RWPE2 (cell line): ENCODE measurements at regions not wholly inside any gene's neighbourhood (a gene's known extent, or its start where the extent isn't known, plus 50 kb on each side); places are given as distances from the start of the nearest gene placed in this dataset.

ENCODE experiments used
- ATAC-seq: fragments of 200-7000 bp; cut with Tn5 transposase; 3 replicates; pipeline ENCODE4 v1.9.1; 2021; ENCODE audit warnings: low read depth
- DNase-seq: peaks from one replicate; pipeline ENCODE4 v3.0.0-alpha.2; 2020; ENCODE audit warnings: low spot score
- H3K27ac ChIP-seq: fragments of 450-650 bp; 2 replicates; pipeline ENCODE4 v1.5.1; 2017; ENCODE audit warnings: mild to moderate bottlenecking; ENCODE audit not compliant: poor library complexity, severe bottlenecking
- H3K27me3 ChIP-seq: fragments of 250-450 bp; sonication (Bioruptor Pico); 2 replicates; pipeline ENCODE4 v1.5.1; 2021; ENCODE audit warnings: mild to moderate bottlenecking, moderate library complexity; ENCODE audit not compliant: insufficient read depth, poor library complexity, severe bottlenecking
- H3K36me3 ChIP-seq: fragments of 250-450 bp; sonication (Bioruptor Pico); 2 replicates; pipeline ENCODE4 v1.5.1; 2020; ENCODE audit warnings: low read depth, mild to moderate bottlenecking, moderate library complexity
- H3K4me1 ChIP-seq: fragments of 250-450 bp; sonication (Bioruptor Pico); 2 replicates; pipeline ENCODE4 v1.5.1; 2021; ENCODE audit warnings: mild to moderate bottlenecking, moderate library complexity; ENCODE audit not compliant: insufficient read depth, poor library complexity, severe bottlenecking
- H3K4me3 ChIP-seq: fragments of 250-450 bp; sonication (Bioruptor Pico); 2 replicates; pipeline ENCODE4 v1.5.1; 2021; ENCODE audit warnings: mild to moderate bottlenecking, moderate library complexity; ENCODE audit not compliant: severe bottlenecking
- H3K9me3 ChIP-seq: fragments of 250-450 bp; sonication (Bioruptor Pico); 2 replicates; pipeline ENCODE4 v1.5.1; 2021; ENCODE audit warnings: mild to moderate bottlenecking, moderate library complexity; ENCODE audit not compliant: severe bottlenecking
- TF ChIP-seq, protein P1 (sequence below): fragments of 450-650 bp; IDR thresholded peaks from one replicate; pipeline ENCODE4 v1.5.1; 2017; ENCODE audit warnings: mild to moderate bottlenecking, moderate library complexity; ENCODE audit not compliant: poor library complexity, severe bottlenecking

DNA sequence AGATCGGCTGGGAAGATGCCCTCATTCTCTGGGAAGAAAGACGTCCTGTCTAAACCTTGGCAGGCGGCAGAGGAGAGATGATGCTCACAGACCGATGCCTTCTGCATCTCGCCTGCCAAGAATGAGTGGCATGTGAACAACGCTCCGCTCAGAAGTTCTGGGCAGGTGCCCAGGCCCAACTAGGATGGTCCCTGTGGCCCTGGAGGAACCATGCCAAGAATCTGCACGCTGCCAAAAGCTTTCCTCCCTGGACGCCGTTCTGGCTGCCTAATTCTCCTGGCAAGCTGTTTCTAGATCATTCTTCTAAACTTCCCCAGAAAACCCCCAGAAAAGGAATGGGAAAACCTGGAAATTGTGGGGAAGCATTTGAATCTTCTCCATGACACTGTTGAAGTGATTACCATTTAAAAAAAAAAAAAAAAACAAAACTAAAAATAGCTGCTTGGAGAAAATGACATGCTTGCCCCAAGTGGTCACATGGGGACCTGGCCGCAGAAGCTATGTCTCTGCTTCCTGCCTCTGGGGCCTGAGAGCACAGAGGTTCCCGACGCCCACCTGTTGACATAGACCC, 440.9 kb downstream of the PRDM2 start:
- H3K27ac ChIP-seq, result no peak overlapping the region
- H3K27me3 ChIP-seq, result no peaks in the 10 kb centered on the region
- DNase-seq, result no peak
- H3K9me3 ChIP-seq, result no peaks in the 10 kb centered on the region
- TF ChIP-seq, protein P1, sequence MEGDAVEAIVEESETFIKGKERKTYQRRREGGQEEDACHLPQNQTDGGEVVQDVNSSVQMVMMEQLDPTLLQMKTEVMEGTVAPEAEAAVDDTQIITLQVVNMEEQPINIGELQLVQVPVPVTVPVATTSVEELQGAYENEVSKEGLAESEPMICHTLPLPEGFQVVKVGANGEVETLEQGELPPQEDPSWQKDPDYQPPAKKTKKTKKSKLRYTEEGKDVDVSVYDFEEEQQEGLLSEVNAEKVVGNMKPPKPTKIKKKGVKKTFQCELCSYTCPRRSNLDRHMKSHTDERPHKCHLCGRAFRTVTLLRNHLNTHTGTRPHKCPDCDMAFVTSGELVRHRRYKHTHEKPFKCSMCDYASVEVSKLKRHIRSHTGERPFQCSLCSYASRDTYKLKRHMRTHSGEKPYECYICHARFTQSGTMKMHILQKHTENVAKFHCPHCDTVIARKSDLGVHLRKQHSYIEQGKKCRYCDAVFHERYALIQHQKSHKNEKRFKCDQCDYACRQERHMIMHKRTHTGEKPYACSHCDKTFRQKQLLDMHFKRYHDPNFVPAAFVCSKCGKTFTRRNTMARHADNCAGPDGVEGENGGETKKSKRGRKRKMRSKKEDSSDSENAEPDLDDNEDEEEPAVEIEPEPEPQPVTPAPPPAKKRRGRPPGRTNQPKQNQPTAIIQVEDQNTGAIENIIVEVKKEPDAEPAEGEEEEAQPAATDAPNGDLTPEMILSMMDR, result no peak
- H3K4me3 ChIP-seq, result no peak overlapping the region
- no peaks in the 10 kb centered on the region for H3K36me3 ChIP-seq
- H3K4me1 ChIP-seq, result peaks cover 31% of the 10 kb centered on the region
- ATAC-seq, result no peak

DNA sequence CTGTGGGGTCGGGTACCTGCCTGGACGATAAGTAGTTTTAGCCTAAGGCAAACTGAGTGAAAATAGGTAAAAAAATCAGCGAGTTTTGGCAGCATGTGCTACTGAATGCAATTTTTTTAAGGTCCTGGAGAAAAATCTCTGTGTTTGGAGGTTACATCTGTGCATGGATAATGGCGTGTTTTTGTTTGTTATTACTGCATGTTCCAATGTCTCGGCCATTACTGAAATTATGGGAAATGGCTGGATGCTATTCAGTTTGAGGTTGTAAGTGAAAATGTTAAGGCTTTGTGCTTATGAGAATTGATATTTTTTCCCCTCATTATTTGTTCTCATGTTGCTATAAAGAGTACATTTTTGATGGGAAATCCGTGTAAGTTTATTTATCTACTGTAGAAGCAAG, 441.7 kb downstream of the PRDM2 start:
- Histone ChIP-seq H3K4me3 (no peak overlapping the region), H3K36me3 (no peaks in the 10 kb centered on the region), H3K27ac (no peak overlapping the region), H3K4me1 (peaks cover 25% of the 10 kb centered on the region), H3K9me3 (no peaks in the 10 kb centered on the region), H3K27me3 (no peaks in the 10 kb centered on the region)
- DNase-seq, result no peak
- TF ChIP-seq, protein P1, result no peak
- ATAC-seq, result no peak

DNA sequence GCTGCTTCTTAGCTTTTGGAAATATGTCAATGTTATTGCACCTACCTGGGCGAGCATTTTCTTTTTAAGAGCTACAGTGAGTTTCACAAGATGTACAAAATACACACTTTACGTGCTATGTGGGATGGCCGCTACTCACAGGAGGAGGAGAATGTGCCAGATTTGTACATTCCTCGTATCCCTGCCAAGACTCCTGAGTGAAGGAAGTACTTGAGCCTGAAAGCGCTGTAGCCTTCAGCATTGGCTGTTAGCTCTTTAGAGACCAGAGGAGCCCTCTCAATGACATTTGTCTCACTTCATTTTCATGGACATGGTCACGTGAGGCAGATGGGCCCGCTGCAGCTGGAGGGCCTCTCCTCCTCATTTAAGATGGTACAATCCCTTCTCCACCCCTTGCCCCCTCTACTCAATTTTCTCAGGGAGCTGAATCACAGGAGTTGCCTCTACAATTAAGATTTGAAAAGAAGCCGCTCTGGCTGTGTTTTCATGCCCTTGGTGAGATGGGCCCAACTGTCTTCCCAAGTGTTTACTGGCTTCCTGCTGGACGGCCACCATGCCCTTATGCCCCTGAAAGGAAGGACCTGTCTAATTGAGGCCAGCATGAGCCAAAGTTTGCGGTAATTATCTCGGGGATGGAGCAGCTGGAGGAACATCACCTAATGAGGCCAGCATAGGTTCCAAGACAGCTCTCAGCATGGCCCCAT, 442.6 kb downstream of the PRDM2 start:
- Histone ChIP-seq H3K27ac (no peak overlapping the region), H3K9me3 (no peaks in the 10 kb centered on the region), H3K4me1 (peaks cover 16% of the 10 kb centered on the region), H3K36me3 (no peaks in the 10 kb centered on the region), H3K27me3 (no peaks in the 10 kb centered on the region), H3K4me3 (no peak overlapping the region)
- TF ChIP-seq, protein P1, result no peak
- no peak for DNase-seq
- ATAC-seq, result no peak

DNA sequence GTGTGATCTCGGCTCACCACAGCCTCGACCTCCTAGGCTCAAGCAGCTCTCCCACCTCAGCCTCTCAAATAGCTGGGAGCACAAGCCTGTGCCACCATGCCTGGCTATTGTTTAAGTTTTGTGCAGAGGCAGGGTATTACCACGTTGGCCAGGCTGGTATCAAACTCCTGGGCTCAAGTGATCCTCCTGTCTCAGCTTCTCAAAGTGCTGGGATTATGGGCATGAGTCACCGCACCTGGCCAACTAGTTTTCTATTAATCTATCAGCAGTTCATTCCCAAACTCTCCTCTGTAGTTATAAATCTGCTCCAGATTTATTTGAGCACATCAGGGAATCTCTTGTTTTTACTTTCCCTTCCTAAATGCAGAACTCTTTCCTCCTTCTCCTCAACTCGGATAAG, 443.8 kb downstream of the PRDM2 start:
- Histone ChIP-seq H3K27me3 (no peaks in the 10 kb centered on the region), H3K9me3 (no peaks in the 10 kb centered on the region), H3K27ac (no peak overlapping the region), H3K4me3 (no peak overlapping the region), H3K4me1 (peaks cover 4% of the 10 kb centered on the region), H3K36me3 (no peaks in the 10 kb centered on the region)
- TF ChIP-seq, protein P1, result no peak
- DNase-seq (no peak), ATAC-seq (no peak)

DNA sequence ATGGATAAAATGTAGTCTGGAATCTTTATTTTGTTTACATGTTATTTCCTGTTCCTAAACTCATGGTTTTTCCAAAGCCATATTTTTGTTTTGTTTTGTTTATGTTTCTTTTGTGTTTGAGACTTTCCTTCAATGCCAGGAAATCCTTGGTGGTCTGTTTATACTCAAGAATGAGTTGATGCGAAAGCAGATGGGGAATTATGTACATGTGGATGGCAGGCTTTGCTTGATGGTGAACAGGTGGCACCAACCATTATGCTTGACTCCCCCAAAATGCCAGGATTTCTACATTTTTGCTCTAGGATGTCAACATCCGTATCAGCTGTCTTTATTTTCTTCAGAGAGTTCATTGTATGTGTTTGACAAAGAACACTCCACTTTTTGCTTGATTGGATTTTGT, 448.5 kb downstream of the PRDM2 start:
- no peak for ATAC-seq
- no peaks in the 10 kb centered on the region for H3K9me3 ChIP-seq

More for the DNA sequence above, 448.5 kb downstream of the PRDM2 start:
- Histone ChIP-seq H3K27me3 (no peaks in the 10 kb centered on the region), H3K36me3 (no peaks in the 10 kb centered on the region), H3K4me3 (no peak overlapping the region), H3K4me1 (no peaks in the 10 kb centered on the region), H3K27ac (no peak overlapping the region)
- no peak for DNase-seq
- TF ChIP-seq, protein P1, result no peak
